ENCODE measurements at regions not wholly inside any gene's neighbourhood (a gene's known extent, or its start where the extent isn't known, plus 50 kb on each side); places are given as distances from the start of the nearest gene placed in this dataset.

DNA sequence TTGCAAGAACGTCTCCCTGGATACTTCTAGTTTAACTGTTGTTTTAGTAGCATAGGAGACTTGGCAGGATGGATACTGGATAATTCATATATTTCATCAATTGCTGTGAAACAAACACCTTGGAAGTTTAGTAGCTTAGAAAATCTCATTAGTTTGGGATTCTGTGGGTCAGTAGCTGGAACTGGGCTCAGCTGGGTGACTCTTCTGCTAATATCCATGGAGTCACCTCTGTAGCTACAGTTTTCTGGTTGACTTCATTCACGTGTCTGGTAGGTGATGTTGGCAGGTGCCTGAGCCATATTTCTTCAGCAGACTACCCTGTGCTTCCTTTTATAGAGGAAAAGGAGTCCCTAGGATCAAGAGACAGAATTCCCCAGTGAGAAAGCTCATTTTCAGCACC is 208.9 kb upstream of the PFKP start:
- DNase-seq (ENCODE audit: low spot score) = no peak

DNA sequence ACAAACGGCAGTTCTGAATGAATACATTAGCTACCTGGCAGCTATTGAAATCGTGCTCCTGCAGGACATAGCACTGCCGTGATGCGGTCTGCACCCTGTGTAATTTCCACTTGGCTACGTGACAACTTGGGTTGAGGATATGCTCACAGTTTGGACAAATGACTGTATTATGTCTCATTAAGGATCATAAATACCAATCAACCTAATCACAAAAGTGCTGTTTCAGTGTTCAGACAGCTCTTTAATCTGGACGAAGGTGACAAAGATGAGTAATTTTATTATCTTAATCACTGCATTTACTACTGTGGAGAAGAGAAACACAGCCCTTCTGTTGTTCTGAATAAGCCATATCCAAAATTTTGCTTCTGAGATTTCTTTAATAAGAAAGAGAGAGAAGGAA is 210.8 kb upstream of the PFKP start:
- DNase-seq (ENCODE audit: low spot score) = no peak

GRCh38 chr10:2852574-2853323 is 214.6 kb upstream of the PFKP start:
- no peak for DNase-seq (ENCODE audit: low spot score)

DNA sequence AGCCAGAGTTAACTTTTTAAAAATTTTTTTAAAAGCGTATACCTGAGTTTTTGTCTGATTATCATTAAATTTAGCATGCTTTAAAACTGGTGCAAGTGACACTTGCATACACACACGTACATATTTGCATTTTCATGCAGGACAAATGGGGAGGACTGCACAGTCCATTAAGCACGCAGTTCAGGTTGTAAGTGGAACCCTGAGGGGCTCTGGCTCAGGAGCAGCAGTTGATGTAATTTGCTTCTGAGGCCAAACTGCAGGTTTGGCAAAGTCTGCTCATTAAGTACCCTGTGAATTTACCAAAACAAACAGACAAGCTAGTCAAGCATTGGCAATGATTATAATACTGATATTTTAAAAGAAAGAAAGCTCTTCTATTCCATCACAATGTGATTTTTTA is 215.8 kb upstream of the PFKP start:
- DNase-seq (ENCODE audit: low spot score) = no peak

GRCh38 chr10:2850202-2850601 is 217.1 kb upstream of the PFKP start:
- DNase-seq (ENCODE audit: low spot score) = no peak

DNA sequence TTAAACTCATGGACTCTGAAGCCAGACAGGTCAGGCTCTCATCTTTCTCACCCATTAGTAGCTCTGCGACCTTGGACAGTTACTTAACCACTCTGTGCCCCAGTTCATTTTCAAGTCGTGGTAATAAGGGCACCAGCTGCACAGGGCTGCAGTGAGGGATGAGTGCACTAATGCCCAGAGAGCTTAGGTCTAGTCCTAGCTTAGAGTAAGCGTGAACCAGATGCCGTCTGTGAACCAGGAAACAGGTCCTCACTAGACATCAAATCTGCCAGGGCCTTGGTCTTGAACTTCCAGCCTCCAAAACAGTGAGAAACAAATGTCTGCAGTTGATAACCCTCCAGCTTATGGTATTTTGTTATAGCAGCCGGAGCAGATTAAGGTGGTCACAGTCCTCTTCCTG is 222.4 kb upstream of the PFKP start:
- DNase-seq (ENCODE audit: low spot score) = no peak

DNA sequence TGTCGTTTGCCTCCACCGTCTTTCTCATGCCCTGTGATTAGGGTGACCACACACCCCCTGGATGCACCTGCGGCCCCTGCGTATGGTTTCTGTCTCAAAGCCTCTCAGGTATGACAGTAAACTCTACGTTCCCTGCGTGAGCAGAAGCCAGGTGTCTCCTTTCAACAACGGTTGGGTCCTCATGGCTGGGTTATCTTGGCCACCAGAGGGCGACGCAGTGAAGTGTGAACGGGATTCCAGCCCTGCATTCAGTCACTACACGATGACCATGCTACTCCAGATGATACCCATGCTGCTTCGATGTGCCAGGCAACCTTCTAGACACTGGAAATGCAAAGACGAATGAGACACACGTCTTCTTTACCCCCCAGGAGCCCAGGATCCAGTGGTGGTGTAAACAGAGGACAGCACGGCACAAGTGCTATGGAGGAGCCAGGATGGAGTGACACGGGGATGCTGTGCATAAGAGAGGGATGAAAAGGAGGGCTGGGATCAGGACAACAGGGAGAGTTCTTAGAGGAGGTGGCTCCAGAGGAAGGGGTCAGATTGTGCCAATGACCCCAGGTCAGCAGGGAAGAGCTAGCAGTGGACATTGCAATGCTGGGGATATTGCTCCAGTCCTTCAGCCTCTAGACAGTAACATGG is 228.1 kb upstream of the PFKP start:
- DNase-seq (ENCODE audit: low spot score) = no peak

DNA sequence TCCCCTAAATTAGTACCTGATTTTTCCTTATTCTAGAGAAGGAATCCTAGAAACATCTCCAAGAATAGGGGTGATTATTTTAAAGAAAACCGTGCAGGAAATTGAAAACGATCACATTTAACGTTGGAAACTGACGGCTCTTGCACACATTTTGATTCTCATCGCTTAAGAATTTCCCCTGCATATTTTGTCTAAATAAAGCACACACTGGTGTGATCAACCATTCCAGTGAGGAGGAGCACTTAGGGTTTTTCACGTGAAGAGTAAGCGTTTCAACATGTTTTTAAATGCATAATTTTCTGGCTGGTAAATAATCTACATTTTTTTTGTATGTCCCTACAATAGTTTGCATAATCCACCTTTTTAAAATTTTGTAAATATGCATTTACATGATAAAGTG is 229.7 kb upstream of the PFKP start:
- DNase-seq (ENCODE audit: low spot score) = no peak

DNA sequence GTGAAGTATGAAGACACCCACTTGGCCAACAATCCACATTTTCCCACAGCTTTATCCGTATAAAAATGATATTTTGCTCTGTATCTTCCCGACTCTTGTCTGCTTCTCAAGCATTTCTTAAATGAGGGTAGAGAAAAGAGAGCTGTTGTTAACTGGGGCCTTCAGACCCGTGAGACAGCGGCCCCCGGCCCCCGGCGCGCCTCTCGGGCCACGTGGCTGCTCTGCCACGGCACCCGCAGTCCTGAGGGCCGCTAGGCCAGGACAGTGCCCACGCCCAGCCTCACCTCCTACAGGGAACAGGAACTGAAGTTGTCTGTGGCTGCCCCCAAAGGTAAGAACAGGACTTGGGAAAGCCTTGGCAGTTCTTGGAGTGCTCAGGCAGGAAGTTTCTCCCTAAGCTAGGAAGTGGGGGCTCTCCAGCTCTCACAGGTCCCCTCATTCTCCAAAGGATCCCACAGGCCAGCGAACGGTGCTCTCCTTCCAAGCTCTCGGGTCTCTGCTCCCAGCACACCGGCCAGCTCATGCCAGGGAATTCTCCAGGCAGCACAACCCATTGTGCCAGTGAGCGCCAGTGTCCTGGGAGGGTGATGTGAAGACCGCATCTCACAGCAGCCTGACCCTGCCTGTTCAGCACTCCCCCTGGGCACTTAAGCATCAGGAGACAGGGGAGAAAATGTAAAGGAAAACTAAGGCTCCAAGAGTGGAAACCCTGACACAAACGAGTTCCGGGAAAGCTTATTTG is 230.3 kb upstream of the PFKP start:
- DNase-seq (ENCODE audit: low spot score) = no peak

DNA sequence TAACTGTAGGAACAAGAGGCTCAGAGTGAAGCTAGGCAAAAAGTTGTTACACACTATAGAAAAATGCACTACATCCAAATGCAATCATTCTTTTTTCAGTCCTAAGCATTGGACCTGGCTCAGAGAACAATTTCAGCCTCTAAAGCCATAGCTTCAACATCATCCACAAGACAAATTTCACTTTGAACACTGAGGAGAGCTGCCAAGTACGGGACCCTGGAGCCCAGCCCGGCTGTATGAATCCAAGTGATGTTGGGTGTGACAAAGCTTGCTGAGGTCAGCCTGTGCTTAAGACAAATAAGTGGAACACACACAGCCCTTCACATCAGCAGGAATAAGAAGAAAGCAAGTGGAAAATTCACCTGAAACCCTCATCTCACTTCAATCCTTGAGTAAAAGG is 233.1 kb upstream of the PFKP start:
- no peak for DNase-seq (ENCODE audit: low spot score)

GRCh38 chr10:2831509-2831908 is 235.8 kb upstream of the PFKP start:
- DNase-seq (ENCODE audit: low spot score) = no peak

DNA sequence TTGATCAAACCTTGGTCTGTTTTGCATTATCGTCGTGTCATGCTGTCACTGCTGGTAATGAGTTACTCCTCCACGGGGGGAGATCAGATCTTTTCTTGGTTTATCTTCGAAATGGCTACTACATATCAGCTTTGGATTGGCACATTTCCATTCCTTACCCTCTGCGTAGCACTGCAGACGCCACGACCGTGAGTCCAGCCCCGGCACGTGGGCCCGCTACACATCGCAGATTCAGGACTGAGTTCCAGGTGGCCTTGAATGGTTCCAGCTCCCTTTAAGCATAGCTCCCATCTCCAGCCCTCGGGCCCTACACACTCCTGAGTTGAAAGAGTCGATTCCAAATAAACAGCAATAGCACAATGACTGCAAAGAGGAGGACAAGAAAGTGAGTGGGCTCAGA is 238.6 kb upstream of the PFKP start:
- DNase-seq (ENCODE audit: low spot score) = no peak

DNA sequence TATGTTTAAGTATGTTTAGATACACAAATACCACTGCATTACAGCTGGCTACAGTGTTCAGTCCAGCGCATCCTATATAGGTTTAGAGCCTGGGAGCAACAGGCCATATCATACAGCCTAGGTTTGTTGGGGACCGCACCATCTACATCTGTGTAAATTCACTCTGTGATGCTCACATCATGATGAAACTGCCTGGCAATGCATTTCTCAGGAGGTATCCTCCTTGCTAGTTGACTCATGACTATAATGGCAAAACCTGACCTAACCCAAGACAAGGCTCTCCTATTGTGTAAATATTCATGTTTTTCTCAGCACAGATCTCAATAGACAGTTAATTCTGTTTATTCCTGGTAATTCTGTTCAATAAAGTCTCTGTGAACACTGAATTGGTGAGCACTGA is 240.7 kb upstream of the PFKP start:
- DNase-seq (ENCODE audit: low spot score) = no peak

DNA sequence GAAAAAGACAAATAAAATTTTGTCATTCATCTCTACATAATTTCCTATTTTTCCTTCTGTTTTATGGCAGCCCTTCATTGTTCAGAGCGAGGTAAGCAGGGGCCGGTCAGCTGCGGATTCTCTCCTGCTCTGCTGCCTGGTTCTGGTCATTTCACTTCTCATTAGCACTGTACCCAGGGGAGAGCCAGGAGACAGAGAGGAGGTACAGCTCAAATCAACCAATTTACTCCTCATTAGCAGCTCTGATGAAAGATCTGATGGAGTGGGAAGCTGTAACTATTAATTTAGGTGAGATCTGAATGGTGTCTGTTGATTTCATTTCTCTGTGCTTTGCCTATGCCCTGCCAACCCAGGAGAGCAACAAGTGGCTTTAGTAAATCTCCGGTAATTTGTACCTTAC is 241.5 kb upstream of the PFKP start:
- DNase-seq (ENCODE audit: low spot score) = no peak

DNA sequence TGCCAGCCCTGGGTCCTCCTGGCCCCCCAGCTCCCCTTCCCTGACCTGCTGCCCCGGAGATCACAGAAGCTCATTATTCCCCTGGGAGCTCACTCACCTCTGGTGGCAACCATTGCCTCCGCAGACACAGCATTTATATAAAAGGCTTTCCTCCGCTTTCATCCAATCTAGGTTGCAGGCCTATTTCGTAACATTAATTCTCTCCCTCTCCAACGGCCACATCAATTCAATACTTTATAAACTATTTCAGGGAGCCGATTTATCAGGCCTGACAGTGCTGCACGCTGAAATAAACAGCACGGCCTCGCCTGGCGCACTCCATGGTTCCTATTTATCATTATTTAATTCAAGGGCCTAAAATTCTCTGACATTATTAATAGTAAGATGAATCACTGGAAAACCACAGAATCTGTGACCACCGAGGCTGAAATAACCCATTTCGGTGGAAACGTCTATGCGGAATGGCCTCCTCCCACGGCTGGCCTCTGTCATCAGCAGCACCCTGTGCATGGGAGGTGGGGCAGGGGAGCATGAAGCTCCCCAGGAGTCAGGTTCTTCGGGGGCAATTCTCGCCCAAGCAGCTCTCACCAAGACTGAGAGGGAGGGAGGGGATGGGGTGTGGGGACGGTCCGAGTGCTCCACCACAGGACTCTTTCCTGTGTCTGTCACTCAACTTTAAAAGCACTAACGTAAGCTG is 249.3 kb upstream of the PFKP start:
- no peak for DNase-seq (ENCODE audit: low spot score)

DNA sequence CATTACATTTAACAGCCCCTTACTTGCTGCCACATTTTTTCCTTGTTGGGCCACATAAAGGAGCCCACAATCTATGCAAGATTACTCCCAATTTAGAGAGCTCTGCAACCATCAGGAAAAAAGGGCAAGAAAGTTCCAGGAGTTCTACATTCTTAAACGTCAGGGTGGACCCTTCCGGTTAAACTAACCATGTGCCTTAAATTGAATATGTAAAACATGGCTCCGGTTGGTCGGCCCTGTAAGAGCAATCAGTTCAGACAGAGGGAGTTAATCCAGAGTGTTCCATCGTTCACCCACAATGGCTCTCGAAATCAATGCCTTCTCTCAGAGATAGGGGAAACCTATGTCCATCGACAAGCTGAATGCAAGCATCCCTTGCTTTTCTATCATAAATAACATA is 253.7 kb upstream of the PFKP start:
- DNase-seq (ENCODE audit: low spot score) = no peak

DNA sequence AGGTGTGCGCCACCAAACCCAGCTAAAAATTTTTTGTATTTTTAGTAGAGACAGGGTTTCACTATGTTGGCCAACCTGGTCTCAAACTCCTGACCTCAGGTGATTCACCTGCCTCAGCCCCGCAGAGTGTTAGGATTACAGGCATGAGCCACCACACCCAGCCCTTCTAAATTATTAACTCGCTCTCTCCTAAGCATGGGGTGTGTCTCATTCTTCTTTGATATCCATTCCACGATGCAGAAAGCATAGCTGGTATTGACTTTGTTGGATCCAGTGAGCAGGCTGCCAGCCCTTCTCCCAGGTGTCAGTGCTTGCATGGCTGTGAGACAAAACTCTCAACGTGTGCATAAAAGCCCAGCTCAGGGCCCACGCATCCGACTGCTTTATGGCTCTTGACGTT is 254.1 kb upstream of the PFKP start:
- DNase-seq (ENCODE audit: low spot score) = no peak

DNA sequence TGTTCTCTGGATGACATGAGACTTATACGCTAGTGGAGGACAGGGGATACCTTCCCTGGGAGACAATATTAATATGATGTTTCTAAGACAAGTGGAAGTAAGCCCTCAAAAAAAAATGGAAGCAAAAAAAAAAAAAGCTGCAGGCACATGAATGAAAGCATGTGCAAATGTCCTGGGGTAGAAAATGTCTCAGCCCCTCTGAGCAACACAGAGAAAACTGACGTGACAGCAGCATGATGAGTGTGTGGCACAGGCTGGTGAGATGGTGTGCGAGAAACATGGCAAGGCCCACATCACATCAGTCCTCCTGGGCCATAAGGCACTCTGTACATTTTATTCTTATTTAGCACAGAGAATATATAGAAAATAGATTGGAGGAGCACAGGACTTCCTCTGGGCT is 254.7 kb upstream of the PFKP start:
- DNase-seq (ENCODE audit: low spot score) = no peak

DNA sequence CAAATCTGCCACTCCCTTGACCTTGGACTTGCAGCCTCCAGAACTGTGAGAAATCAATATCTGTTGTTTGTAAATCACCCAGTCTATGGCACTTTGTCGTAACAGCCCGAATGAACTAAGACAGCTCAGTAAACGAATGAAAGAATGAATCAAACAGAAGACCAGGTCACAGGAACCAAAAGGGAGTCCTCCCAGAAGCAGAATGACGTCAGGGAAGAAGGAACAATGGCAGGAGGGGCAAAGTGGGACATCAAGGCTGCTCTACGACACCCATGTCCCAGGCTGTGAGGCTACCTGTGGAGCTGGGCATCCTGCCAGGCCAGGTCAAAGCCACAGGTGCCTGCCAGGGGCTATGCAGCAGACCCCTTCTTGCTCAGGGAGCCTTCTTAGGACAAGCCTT is 267.2 kb upstream of the PFKP start:
- DNase-seq (ENCODE audit: low spot score) = no peak

DNA sequence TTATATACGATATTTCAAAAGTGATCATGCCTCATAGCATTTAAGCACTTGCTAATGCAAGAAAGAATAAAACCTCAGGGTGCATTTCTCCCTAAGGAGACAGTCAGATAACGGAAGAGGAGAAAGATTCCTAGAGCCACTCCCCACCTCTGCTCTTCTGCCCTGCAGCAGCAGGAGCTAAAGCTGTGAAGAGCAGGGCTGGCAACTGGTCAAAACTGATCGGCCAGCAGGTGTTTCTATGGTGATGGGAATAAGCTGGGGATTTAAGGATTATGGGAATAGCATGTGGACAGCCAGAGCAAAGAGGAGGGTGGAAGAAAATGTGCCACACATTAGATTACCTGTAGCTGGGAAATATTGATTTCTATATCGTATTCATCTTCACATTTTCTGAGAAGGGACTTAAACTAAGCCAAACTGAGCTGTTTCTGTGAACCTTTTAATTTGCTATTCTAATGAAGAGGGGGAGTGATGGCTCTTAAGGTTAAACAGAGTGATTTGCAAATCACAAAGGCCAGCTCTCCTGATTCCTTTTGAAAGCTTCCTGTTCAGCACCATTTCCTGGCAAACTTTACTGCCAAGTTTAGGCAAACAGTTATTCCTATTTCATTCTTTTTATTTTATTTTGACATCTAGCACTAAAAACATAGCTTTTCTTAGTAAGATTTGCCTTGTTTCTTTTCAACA is 268.9 kb upstream of the PFKP start:
- no peak for DNase-seq (ENCODE audit: low spot score)

DNA sequence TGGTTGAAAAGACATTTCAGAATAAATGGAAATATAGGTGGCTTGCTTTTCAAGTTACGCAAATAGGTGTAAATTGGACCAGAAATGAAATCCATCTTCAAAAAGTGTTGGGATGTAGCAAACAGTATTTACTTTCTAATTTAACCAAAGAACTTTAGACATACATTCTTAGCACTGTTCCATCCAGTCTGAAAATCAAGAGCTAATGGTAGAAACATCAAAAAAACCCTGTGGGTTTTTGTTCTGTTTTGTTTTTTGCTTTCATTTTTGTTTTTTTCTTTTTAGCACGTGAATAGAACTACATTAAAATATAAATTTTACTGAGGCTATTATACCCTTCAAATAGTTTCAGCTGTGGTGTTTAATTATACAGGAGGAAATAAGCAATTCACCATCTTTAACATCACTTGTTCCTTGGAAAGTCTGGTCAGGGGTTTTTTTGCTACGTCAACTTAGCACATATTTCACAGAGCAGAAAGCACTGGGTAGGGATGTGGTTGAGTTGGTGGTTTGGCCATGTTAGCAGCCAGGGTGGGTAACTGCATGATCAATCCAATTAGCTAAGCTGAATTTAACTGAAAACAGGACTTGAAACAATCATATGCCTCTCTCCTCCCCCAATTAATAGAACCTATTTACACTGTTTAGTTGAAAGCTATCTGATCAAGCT is 275.4 kb upstream of the PFKP start:
- no peak for DNase-seq (ENCODE audit: low spot score)

Data from hematopoietic multipotent progenitor cell treated with erythropoietin and hydrocortisone succinate and interleukin-3 and kit ligand, for 17 days (in vitro differentiated cells).